Osteoblast (primary cell): ENCODE measurements at regions not wholly inside any gene's neighbourhood (a gene's known extent, or its start where the extent isn't known, plus 50 kb on each side); places are given as distances from the start of the nearest gene placed in this dataset.

ENCODE experiments used
- DNase-seq: peaks from one replicate; pipeline ENCODE4 v3.0.0; 2011; ENCODE audit warnings: low spot score, mixed read lengths; ENCODE audit not compliant: insufficient read length; ENCODE audit errors: missing footprints
- H2AFZ ChIP-seq: 2 replicates; pipeline ENCODE4 v1.6.0; 2011; ENCODE audit warnings: mild to moderate bottlenecking, low read length
- H3K27ac ChIP-seq: 2 replicates; pipeline ENCODE4 v1.5.1; 2011; ENCODE audit warnings: mild to moderate bottlenecking, low read depth, low read length, moderate library complexity
- H3K27me3 ChIP-seq: 2 replicates; pipeline ENCODE4 v1.6.0; 2012; ENCODE audit warnings: mild to moderate bottlenecking, control low read depth, inconsistent platforms, low read length, moderate library complexity; ENCODE audit not compliant: insufficient read depth
- H3K36me3 ChIP-seq: 2 replicates; pipeline ENCODE4 v1.5.1; 2011; ENCODE audit warnings: mild to moderate bottlenecking, low read length, control low read depth, moderate library complexity; ENCODE audit not compliant: insufficient read depth
- H3K4me1 ChIP-seq: 2 replicates; pipeline ENCODE4 v1.5.1; 2011; ENCODE audit warnings: mild to moderate bottlenecking, low read length, control low read depth, moderate library complexity; ENCODE audit not compliant: insufficient read depth
- H3K4me2 ChIP-seq: 2 replicates; pipeline ENCODE4 v1.6.0; 2011; ENCODE audit warnings: mild to moderate bottlenecking, low read length; ENCODE audit not compliant: insufficient read depth
- H3K4me3 ChIP-seq: fragments of 200-600 bp; sonication (generic); 3 replicates; pipeline ENCODE4 v1.5.1; 2012; ENCODE audit warnings: mild to moderate bottlenecking, low read length, inconsistent platforms; ENCODE audit not compliant: insufficient read depth
- H3K79me2 ChIP-seq: 2 replicates; pipeline ENCODE4 v1.6.0; 2012; ENCODE audit warnings: mild to moderate bottlenecking, low read length, control low read depth, inconsistent platforms; ENCODE audit not compliant: insufficient read depth
- H3K9me3 ChIP-seq: 2 replicates; pipeline ENCODE4 v1.5.1; 2011; ENCODE audit warnings: low read depth, low read length, control low read depth
- H4K20me1 ChIP-seq: 2 replicates; pipeline ENCODE4 v1.6.0; 2012; ENCODE audit warnings: mild to moderate bottlenecking, low read length, control low read depth; ENCODE audit not compliant: insufficient read depth
- TF ChIP-seq, protein P1 (sequence below): IDR thresholded peaks from 2 replicates; pipeline ENCODE4 v1.5.1; 2011; ENCODE audit warnings: mild to moderate bottlenecking, low read depth, low read length, moderate library complexity; ENCODE audit errors: extremely low read depth

DNA sequence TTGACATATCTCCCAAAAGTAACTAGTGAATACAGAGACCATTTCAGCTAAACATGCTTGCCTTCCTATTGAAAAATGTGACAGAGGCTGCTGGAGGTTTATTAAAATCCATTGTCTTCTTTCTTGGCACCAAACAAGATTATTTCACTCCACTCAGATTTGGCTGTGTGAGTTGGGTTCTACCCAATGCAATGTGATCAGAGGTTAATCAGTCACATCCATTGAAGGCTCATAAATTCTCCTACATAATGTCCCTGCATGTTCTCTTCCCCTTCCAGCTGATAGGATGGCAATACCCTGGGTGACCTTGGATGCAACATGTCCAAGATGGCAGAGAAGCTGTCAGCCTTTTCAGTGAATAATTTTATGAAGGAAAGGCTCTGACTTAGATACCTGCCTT lies 54.5 kb downstream of the TKTL2 start:
- Histone ChIP-seq H3K27me3 (no peaks in the 10 kb centered on the region), H4K20me1 (no peaks in the 10 kb centered on the region), H3K79me2 (no peaks in the 10 kb centered on the region), H3K4me2 (no peak overlapping the region), H3K4me1 (no peaks in the 10 kb centered on the region), H2AFZ (no peak overlapping the region), H3K36me3 (no peaks in the 10 kb centered on the region), H3K4me3 (no peak overlapping the region), H3K27ac (no peak overlapping the region), H3K9me3 (no peaks in the 10 kb centered on the region)
- TF ChIP-seq, protein P1, sequence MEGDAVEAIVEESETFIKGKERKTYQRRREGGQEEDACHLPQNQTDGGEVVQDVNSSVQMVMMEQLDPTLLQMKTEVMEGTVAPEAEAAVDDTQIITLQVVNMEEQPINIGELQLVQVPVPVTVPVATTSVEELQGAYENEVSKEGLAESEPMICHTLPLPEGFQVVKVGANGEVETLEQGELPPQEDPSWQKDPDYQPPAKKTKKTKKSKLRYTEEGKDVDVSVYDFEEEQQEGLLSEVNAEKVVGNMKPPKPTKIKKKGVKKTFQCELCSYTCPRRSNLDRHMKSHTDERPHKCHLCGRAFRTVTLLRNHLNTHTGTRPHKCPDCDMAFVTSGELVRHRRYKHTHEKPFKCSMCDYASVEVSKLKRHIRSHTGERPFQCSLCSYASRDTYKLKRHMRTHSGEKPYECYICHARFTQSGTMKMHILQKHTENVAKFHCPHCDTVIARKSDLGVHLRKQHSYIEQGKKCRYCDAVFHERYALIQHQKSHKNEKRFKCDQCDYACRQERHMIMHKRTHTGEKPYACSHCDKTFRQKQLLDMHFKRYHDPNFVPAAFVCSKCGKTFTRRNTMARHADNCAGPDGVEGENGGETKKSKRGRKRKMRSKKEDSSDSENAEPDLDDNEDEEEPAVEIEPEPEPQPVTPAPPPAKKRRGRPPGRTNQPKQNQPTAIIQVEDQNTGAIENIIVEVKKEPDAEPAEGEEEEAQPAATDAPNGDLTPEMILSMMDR = no peak
- no peak for DNase-seq

DNA sequence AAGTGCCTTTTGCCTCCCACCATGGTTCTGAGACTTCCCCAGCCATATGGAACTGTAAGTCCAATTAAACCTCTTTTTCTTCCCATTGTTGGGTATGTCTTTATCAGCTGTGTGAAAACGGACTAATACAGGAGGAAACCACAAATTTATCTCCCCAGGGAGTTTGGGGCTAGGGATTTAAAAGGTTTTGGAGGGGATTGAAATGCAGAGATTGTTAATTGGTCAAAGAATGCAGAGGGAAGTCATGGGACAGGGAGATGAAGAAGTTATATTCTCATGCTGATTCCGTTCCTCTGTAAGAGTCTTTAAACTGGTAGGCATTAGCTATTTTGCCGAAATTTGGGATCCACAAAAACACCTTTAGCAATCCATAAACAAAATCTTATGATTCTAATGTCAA lies 57.9 kb downstream of the TKTL2 start:
- no peaks in the 10 kb centered on the region for H4K20me1 ChIP-seq
- no peaks in the 10 kb centered on the region for H3K79me2 ChIP-seq

DNA sequence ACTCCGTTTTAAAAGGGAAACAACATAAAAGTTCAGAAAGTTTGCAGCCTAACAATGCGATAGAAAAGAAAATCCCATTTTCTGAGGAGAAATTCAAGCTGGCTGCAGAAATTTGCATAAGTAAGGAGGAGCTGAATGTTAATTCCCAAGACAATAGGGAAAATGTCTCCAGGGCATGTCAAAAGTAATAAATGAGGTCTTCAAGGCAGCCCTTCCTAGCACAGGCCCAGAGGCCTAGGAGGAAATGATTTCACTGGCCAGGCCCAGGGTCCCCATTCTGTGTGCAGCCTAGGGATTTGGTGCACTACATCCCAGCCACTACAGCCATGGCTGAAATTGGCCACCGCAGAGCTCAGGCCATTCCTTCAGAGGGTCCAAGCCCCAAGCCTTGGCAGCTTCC lies 59.3 kb downstream of the TKTL2 start:
- Histone ChIP-seq H4K20me1 (no peaks in the 10 kb centered on the region), H3K79me2 (no peaks in the 10 kb centered on the region), H3K27me3 (no peaks in the 10 kb centered on the region), H2AFZ (no peak overlapping the region), H3K4me2 (no peak overlapping the region), H3K4me3 (no peak overlapping the region), H3K9me3 (no peaks in the 10 kb centered on the region), H3K27ac (no peak overlapping the region), H3K36me3 (no peaks in the 10 kb centered on the region), H3K4me1 (no peaks in the 10 kb centered on the region)
- DNase-seq = no peak
- TF ChIP-seq, protein P1 = no peak

More for the DNA sequence above, 57.9 kb downstream of the TKTL2 start:
- no peak overlapping the region for H3K4me2 ChIP-seq
- no peaks in the 10 kb centered on the region for H3K27me3 ChIP-seq
- no peaks in the 10 kb centered on the region for H3K9me3 ChIP-seq
- H3K4me3 ChIP-seq = no peak overlapping the region
- H3K27ac ChIP-seq = no peak overlapping the region
- H2AFZ ChIP-seq = no peak overlapping the region
- no peak for DNase-seq
- TF ChIP-seq, protein P1 = no peak
- no peaks in the 10 kb centered on the region for H3K36me3 ChIP-seq
- H3K4me1 ChIP-seq = no peaks in the 10 kb centered on the region

DNA sequence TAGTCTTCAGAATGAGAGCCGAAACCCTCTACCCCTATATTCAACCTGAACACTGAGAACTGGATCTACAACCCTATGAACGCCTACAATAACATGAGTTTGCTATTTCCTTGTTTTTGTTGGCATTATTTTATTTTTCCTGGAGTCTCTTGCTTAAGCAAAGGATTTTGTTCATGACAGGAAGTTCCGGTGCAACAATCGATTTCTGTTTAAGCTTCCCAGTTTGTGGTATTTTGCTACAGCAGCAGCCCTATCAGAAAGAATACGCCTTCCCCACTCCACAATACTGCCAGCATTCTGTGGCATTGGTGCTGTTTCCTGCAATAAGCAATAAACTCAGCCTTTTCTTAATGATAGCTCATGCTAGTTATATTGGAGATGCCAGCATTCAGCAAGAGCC lies 60.9 kb downstream of the NPY5R start:
- TF ChIP-seq, protein P1 = no peak
- no peak overlapping the region for H3K27ac ChIP-seq
- peak overlapping the region; percentile 53 for H2AFZ ChIP-seq
- no peaks in the 10 kb centered on the region for H4K20me1 ChIP-seq
- H3K4me3 ChIP-seq = no peak overlapping the region
- H3K4me1 ChIP-seq = no peaks in the 10 kb centered on the region
- no peaks in the 10 kb centered on the region for H3K9me3 ChIP-seq
- no peak overlapping the region for H3K4me2 ChIP-seq
- no peaks in the 10 kb centered on the region for H3K36me3 ChIP-seq
- no peaks in the 10 kb centered on the region for H3K27me3 ChIP-seq
- DNase-seq = no peak
- no peaks in the 10 kb centered on the region for H3K79me2 ChIP-seq
